ENCODE measurements at regions not wholly inside any gene's neighbourhood (a gene's known extent, or its start where the extent isn't known, plus 50 kb on each side); places are given as distances from the start of the nearest gene placed in this dataset.

DNA sequence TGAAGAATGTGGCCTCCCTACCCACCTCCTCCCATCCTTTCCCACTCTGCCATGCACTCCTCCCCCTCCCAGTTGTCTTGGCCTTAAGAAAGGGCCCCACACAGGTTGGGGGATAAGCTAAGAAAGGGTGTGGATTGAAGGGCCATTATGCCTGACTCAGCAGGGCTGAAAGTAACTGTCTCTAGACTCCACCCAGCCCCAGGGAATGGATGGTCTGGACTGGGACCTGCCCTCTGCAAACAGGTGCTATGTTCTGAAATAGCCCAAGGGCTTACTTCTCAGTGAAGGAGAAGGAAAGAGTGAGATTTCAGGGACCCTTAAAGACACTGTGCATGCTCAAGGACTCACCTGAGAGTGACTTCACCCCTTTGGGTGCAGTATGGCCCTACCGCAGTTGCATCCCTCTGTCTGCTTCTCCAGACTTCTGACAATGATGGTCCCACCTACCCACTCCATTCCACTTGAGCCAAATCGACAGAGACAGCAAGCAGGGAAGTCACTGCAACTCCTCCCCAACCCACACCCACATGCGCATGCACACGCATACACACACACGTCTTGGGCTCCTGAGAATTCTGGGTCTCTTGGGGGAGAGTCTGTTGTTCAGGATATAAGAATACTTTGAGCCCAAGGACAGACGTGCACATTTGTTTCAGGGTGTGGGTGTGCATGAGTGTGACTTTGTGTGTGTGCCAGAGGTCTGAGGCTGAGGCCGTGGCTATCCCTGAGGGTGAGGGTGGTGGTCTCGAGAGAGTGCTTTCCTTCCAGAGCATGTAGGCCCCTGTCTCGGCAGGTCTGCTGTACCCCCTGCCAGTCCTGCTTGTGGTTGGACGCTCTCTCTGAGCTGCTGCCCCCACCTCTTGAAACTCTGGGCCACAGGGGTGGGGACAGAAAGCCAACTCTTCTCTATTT lies 231.9 kb downstream of the PTPRU start:
- H3K27ac ChIP-seq (ENCODE audit: extremely low read length, insufficient read depth, low read length) = no peak overlapping the region
- DNase-seq (ENCODE audit: low spot score) (no peak), ATAC-seq (no peak), FAIRE-seq (no peak)
- WGBS (ENCODE audit: low lambda C conversion rate) = 68% methylated on average over 10 of the region's 10 CpGs
- no peaks in the 10 kb centered on the region for H3K36me3 ChIP-seq (replicated peaks in 1 of 2; ENCODE audit: control insufficient read depth in 1 of 2, insufficient read depth in 2 of 2, low read length in 2 of 2)
- no peaks in the 10 kb centered on the region for H3K79me2 ChIP-seq (ENCODE audit: insufficient read depth, low read length)
- H3K9me3 ChIP-seq (ENCODE audit: low read length) = no peaks in the 10 kb centered on the region
- no peak overlapping the region for H3K4me3 ChIP-seq (replicated peaks in 1 of 3; ENCODE audit: insufficient read depth in 1 of 3, low read depth in 2 of 3, low read length in 3 of 3)
- ChIA-PET POLR2A (no interaction called here), CTCF (ENCODE audit: low intra/inter-chr PET ratio, low total read pairs) (no interaction called here)
- no peak overlapping the region for H3K4me2 ChIP-seq (ENCODE audit: low read depth, low read length)
- BruUV-seq (replicated peaks) = no TSS peak
- no peak overlapping the region for H2AFZ ChIP-seq (ENCODE audit: low read length)
- no peaks in the 10 kb centered on the region for H4K20me1 ChIP-seq (ENCODE audit: insufficient read depth, low read length)
- no peaks in the 10 kb centered on the region for H3K27me3 ChIP-seq (ENCODE audit: control insufficient read depth in 1 of 2, insufficient read depth in 2 of 2, low read length in 2 of 2)
- intact Hi-C loops (cut with micrococcal nuclease; ENCODE audit: unreplicated experiment) = no loop called here
- no peak overlapping the region for H3K9ac ChIP-seq (ENCODE audit: insufficient read depth, low read depth, low read length)
- peaks cover 45% of the 10 kb centered on the region for H3K4me1 ChIP-seq (ENCODE audit: insufficient read depth, low read length)
- in situ Hi-C loops (cut with HindIII; ENCODE audit: extremely low pct_ligation_motif_present, low pct_unique_long_range_greater_than_20kb) = no loop called here
- TF ChIP-seq TBX2 (CRISPR knock-in tag; IDR thresholded peaks at IDR 0.05; ENCODE audit: borderline replicate concordance) (no peak), ADNP (CRISPR knock-in tag; IDR thresholded peaks at IDR 0.05) (no peak), ISL2 (CRISPR knock-in tag; IDR thresholded peaks at IDR 0.05) (no peak), ERF (CRISPR knock-in tag; IDR thresholded peaks at IDR 0.05) (no peak), ZNF263 (CRISPR knock-in tag; IDR thresholded peaks at IDR 0.05) (no peak), NR2F2 (IDR thresholded peaks at IDR 0.05; ENCODE audit: borderline replicate concordance, low read depth) (no peak), SMAD9 (CRISPR knock-in tag; IDR thresholded peaks at IDR 0.05) (no peak), PPARG (CRISPR knock-in tag; conservative IDR thresholded peaks at IDR 0.05) (no peak), SP5 (CRISPR knock-in tag; IDR thresholded peaks at IDR 0.05; ENCODE audit: borderline replicate concordance, low read depth) (no peak), U2AF1 (optimal IDR thresholded peaks at IDR 0.05; ENCODE audit: low read depth, low read length) (no peak), HMG20B (CRISPR knock-in tag; conservative IDR thresholded peaks at IDR 0.05) (no peak)
- TF ChIP-seq, protein P1, sequence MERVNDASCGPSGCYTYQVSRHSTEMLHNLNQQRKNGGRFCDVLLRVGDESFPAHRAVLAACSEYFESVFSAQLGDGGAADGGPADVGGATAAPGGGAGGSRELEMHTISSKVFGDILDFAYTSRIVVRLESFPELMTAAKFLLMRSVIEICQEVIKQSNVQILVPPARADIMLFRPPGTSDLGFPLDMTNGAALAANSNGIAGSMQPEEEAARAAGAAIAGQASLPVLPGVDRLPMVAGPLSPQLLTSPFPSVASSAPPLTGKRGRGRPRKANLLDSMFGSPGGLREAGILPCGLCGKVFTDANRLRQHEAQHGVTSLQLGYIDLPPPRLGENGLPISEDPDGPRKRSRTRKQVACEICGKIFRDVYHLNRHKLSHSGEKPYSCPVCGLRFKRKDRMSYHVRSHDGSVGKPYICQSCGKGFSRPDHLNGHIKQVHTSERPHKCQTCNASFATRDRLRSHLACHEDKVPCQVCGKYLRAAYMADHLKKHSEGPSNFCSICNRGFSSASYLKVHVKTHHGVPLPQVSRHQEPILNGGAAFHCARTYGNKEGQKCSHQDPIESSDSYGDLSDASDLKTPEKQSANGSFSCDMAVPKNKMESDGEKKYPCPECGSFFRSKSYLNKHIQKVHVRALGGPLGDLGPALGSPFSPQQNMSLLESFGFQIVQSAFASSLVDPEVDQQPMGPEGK (CRISPR knock-in tag; IDR thresholded peaks at IDR 0.05) = no peak
- TF ChIP-seq, protein P2, sequence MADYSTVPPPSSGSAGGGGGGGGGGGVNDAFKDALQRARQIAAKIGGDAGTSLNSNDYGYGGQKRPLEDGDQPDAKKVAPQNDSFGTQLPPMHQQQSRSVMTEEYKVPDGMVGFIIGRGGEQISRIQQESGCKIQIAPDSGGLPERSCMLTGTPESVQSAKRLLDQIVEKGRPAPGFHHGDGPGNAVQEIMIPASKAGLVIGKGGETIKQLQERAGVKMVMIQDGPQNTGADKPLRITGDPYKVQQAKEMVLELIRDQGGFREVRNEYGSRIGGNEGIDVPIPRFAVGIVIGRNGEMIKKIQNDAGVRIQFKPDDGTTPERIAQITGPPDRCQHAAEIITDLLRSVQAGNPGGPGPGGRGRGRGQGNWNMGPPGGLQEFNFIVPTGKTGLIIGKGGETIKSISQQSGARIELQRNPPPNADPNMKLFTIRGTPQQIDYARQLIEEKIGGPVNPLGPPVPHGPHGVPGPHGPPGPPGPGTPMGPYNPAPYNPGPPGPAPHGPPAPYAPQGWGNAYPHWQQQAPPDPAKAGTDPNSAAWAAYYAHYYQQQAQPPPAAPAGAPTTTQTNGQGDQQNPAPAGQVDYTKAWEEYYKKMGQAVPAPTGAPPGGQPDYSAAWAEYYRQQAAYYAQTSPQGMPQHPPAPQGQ (CRISPR knock-in tag; IDR thresholded peaks at IDR 0.05; ENCODE audit: borderline replicate concordance) = no peak
- TF ChIP-seq, protein P3, sequence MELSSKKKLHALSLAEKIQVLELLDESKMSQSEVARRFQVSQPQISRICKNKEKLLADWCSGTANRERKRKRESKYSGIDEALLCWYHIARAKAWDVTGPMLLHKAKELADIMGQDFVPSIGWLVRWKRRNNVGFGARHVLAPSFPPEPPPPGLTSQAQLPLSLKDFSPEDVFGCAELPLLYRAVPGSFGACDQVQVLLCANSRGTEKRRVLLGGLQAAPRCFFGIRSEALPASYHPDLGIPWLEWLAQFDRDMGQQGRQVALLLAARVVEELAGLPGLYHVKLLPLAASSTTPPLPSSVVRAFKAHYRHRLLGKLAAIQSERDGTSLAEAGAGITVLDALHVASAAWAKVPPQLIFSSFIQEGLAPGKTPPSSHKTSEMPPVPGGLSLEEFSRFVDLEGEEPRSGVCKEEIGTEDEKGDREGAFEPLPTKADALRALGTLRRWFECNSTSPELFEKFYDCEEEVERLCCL (CRISPR knock-in tag; IDR thresholded peaks at IDR 0.05; ENCODE audit: borderline replicate concordance) = no peak
- TF ChIP-seq, protein P4, sequence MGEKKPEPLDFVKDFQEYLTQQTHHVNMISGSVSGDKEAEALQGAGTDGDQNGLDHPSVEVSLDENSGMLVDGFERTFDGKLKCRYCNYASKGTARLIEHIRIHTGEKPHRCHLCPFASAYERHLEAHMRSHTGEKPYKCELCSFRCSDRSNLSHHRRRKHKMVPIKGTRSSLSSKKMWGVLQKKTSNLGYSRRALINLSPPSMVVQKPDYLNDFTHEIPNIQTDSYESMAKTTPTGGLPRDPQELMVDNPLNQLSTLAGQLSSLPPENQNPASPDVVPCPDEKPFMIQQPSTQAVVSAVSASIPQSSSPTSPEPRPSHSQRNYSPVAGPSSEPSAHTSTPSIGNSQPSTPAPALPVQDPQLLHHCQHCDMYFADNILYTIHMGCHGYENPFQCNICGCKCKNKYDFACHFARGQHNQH (CRISPR knock-in tag; IDR thresholded peaks at IDR 0.05) = no peak
- TF ChIP-seq, protein P5, sequence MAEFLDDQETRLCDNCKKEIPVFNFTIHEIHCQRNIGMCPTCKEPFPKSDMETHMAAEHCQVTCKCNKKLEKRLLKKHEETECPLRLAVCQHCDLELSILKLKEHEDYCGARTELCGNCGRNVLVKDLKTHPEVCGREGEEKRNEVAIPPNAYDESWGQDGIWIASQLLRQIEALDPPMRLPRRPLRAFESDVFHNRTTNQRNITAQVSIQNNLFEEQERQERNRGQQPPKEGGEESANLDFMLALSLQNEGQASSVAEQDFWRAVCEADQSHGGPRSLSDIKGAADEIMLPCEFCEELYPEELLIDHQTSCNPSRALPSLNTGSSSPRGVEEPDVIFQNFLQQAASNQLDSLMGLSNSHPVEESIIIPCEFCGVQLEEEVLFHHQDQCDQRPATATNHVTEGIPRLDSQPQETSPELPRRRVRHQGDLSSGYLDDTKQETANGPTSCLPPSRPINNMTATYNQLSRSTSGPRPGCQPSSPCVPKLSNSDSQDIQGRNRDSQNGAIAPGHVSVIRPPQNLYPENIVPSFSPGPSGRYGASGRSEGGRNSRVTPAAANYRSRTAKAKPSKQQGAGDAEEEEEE (CRISPR knock-in tag; IDR thresholded peaks at IDR 0.05; ENCODE audit: borderline replicate concordance) = no peak
